ENCODE measurements at regions not wholly inside any gene's neighbourhood (a gene's known extent, or its start where the extent isn't known, plus 50 kb on each side); places are given as distances from the start of the nearest gene placed in this dataset.

GRCh38 chr1:187046293-187046692, 217.5 kb downstream of the PLA2G4A start:
- TF ChIP-seq, protein P1, sequence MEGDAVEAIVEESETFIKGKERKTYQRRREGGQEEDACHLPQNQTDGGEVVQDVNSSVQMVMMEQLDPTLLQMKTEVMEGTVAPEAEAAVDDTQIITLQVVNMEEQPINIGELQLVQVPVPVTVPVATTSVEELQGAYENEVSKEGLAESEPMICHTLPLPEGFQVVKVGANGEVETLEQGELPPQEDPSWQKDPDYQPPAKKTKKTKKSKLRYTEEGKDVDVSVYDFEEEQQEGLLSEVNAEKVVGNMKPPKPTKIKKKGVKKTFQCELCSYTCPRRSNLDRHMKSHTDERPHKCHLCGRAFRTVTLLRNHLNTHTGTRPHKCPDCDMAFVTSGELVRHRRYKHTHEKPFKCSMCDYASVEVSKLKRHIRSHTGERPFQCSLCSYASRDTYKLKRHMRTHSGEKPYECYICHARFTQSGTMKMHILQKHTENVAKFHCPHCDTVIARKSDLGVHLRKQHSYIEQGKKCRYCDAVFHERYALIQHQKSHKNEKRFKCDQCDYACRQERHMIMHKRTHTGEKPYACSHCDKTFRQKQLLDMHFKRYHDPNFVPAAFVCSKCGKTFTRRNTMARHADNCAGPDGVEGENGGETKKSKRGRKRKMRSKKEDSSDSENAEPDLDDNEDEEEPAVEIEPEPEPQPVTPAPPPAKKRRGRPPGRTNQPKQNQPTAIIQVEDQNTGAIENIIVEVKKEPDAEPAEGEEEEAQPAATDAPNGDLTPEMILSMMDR (IDR thresholded peaks at IDR 0.05; ENCODE audit: low read length): no peak
- no peak for TF ChIP-seq EZH2 (optimal IDR thresholded peaks at IDR 0.05; ENCODE audit: low read depth, low read length)
- TF ChIP-seq EZH2phosphoT487 (IDR thresholded peaks at IDR 0.05; ENCODE audit: low read length): no peak

All from MM.1S (cell line).